K562 (cell line): ENCODE measurements at regions not wholly inside any gene's neighbourhood (a gene's known extent, or its start where the extent isn't known, plus 50 kb on each side); places are given as distances from the start of the nearest gene placed in this dataset.

Experiments
- CTCF ChIP-seq, 3 experiments: IDR thresholded peaks in 2 of 3; conservative IDR thresholded peaks in 1 of 3; 2 replicates each; pipeline ENCODE4 v1.5.1; 2011 to 2012; ENCODE audit warnings: low read length in 3 of 3, mild to moderate bottlenecking in 3 of 3, control low read depth in 2 of 3, improper control_type of control experiment in 1 of 3, inconsistent platforms in 1 of 3, low read depth in 1 of 3, mixed read lengths in 1 of 3, moderate library complexity in 1 of 3; ENCODE audit not compliant: insufficient read depth in 2 of 3
- MAFK ChIP-seq: IDR thresholded peaks from 2 replicates; pipeline ENCODE4 v1.6.1; 2011; ENCODE audit warnings: low read length, improper control_type of control experiment
- NCOA6 ChIP-seq: fragments of 450-650 bp; IDR thresholded peaks from 2 replicates; pipeline ENCODE4 v1.6.1; 2017; ENCODE audit warnings: mild to moderate bottlenecking
- NFIX ChIP-seq: fragments of 250-450 bp; sonication (Bioruptor Pico); IDR thresholded peaks from 2 replicates; pipeline ENCODE4 v1.4.0; 2020; ENCODE audit warnings: low read depth, mild to moderate bottlenecking, moderate library complexity
- PHF8 ChIP-seq: fragments of 200-600 bp; sonication (generic); IDR thresholded peaks from 2 replicates; pipeline ENCODE4 v1.6.1; 2012; ENCODE audit warnings: mixed run types, mild to moderate bottlenecking, inconsistent platforms, low read length, moderate library complexity, borderline replicate concordance
- PML ChIP-seq: IDR thresholded peaks from 2 replicates; pipeline ENCODE4 v1.6.1; 2012; ENCODE audit warnings: low read length, inconsistent platforms
- RCOR1 ChIP-seq, 2 experiments: IDR thresholded peaks; 2 replicates each; pipeline ENCODE4 v1.6.1; 2012; ENCODE audit warnings: low read depth in 2 of 2, low read length in 2 of 2, borderline replicate concordance in 1 of 2, improper control_type of control experiment in 1 of 2
- REST ChIP-seq, 2 experiments: fragments of 450-650 bp; formaldehyde crosslinking in 1 of 2; IDR thresholded peaks; 2 replicates each; pipeline versions ENCODE4 v1.4.0 to v1.6.1; 2014 to 2020; ENCODE audit warnings: mild to moderate bottlenecking in 2 of 2, borderline replicate concordance in 1 of 2, low read depth in 1 of 2
- TFE3 ChIP-seq: fragments of 450-650 bp; formaldehyde crosslinking; IDR thresholded peaks from 2 replicates; pipeline ENCODE4 v1.4.0; 2020; ENCODE audit warnings: mild to moderate bottlenecking, mixed read lengths
- USF1 ChIP-seq: sonication (generic); formaldehyde crosslinking; IDR thresholded peaks from 2 replicates; pipeline ENCODE4 v1.9.0; 2022; ENCODE audit warnings: mild to moderate bottlenecking, missing genetic modification reagents
- ZBTB2 ChIP-seq: fragments of 450-650 bp; IDR thresholded peaks from 2 replicates; pipeline ENCODE4 v1.6.1; 2016; ENCODE audit warnings: antibody characterized with exemption
- ZNF311 ChIP-seq: fragments of 250-450 bp; sonication (Bioruptor Pico); IDR thresholded peaks from 2 replicates; pipeline ENCODE4 v1.4.0; 2020; ENCODE audit warnings: mild to moderate bottlenecking, moderate library complexity

- no peak for TF ChIP-seq NCOA6
- TF ChIP-seq NFIX (CRISPR knock-in tag), result no peak
- TF ChIP-seq PML, result no peak
- TF ChIP-seq PHF8, result no peak
- no peak for TF ChIP-seq CTCF (IDR thresholded peaks at IDR 0.05 in 2 of 3, conservative IDR thresholded peaks at IDR 0.05 in 1 of 3; ENCODE audit: insufficient read depth in 2 of 3, low read depth in 1 of 3, low read length in 3 of 3)
- TF ChIP-seq ZBTB2, result no peak
- peak in 1 of 2 experiments; percentile 43; a peak in 1 of 4 replicates for TF ChIP-seq RCOR1 (IDR thresholded peaks at IDR 0.05; ENCODE audit: borderline replicate concordance in 1 of 2, low read depth in 2 of 2, low read length in 2 of 2)
- TF ChIP-seq USF1, result peak; percentile 82
- TF ChIP-seq REST (IDR thresholded peaks at IDR 0.05; ENCODE audit: borderline replicate concordance), result peak; percentile 9; the same call in 1 of the 2 replicates
- TF ChIP-seq REST (CRISPR knock-in tag; IDR thresholded peaks at IDR 0.05; ENCODE audit: low read depth), result no peak
- peak; percentile 96 for TF ChIP-seq TFE3 (CRISPR knock-in tag)
- no peak for TF ChIP-seq ZNF311 (CRISPR knock-in tag)
- peak; percentile 73 for TF ChIP-seq MAFK
Measured at GRCh38 chr2:9699139-9700108, 68.6 kb upstream of the YWHAQ start (continued).
